ENCODE measurements at regions not wholly inside any gene's neighbourhood (a gene's known extent, or its start where the extent isn't known, plus 50 kb on each side); places are given as distances from the start of the nearest gene placed in this dataset.

- Histone ChIP-seq H3K79me2 (ENCODE audit: insufficient read depth, low read length) (no peaks in the 10 kb centered on the region), H3K27me3 (ENCODE audit: insufficient read depth, low read length, poor library complexity, severe bottlenecking) (no peaks in the 10 kb centered on the region), H3K9me3 (ENCODE audit: insufficient read depth, low read depth, low read length) (no peaks in the 10 kb centered on the region), H3K36me3 (ENCODE audit: insufficient read depth, low read length) (no peaks in the 10 kb centered on the region), H4K20me1 (ENCODE audit: insufficient read depth, low read length, poor library complexity, severe bottlenecking) (no peaks in the 10 kb centered on the region), H3K9ac (ENCODE audit: low read depth, low read length, poor library complexity, severe bottlenecking) (no peak overlapping the region), H3K9me2 (replicated peaks; ENCODE audit: low read depth, low read length) (no peaks in the 10 kb centered on the region), H3K4me3 (ENCODE audit: low read length, poor library complexity, severe bottlenecking) (no peak overlapping the region), H3F3A (ENCODE audit: low read depth) (no peaks in the 10 kb centered on the region), H2AFZ (ENCODE audit: low read length) (no peak overlapping the region), H3K4me1 (ENCODE audit: insufficient read depth, low read length, poor library complexity, severe bottlenecking) (no peaks in the 10 kb centered on the region), H3K4me2 (ENCODE audit: low read depth, low read length, poor library complexity, severe bottlenecking) (no peak overlapping the region)
- no peak for TF ChIP-seq EZH2phosphoT487 (IDR thresholded peaks at IDR 0.05; ENCODE audit: borderline replicate concordance)
- peak; percentile 83 for TF ChIP-seq CTCF (conservative IDR thresholded peaks at IDR 0.05; ENCODE audit: low read length)
These were observed 160.4 kb downstream of the CPEB2 start for GRCh38 chr4:15162465-15163283.

DNA sequence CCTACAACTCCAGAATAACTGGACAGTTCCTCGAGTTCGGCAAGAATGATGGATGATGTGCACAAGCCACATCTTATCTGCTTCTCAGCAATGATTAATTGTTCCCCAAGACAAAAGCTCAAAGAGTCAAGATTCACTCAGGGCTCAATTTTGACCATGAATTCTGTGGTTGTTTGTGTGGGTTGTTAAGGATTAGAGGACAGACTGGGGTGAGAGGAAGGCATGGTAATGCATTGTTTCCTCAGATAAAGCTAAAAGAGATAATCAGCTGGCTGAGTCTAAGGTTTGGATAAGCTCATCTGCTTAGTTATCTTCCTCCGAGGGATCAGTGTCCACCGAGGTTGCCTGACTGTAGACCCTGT is 161.0 kb downstream of the CPEB2 start:
- TF ChIP-seq CTCF (conservative IDR thresholded peaks at IDR 0.05; ENCODE audit: low read length) (no peak), EZH2phosphoT487 (IDR thresholded peaks at IDR 0.05; ENCODE audit: borderline replicate concordance) (no peak)
- Histone ChIP-seq H3K4me3 (ENCODE audit: low read length, poor library complexity, severe bottlenecking) (no peak overlapping the region), H3K9ac (ENCODE audit: low read depth, low read length, poor library complexity, severe bottlenecking) (no peak overlapping the region), H3F3A (ENCODE audit: low read depth) (no peaks in the 10 kb centered on the region), H3K36me3 (ENCODE audit: insufficient read depth, low read length) (no peaks in the 10 kb centered on the region), H3K27me3 (ENCODE audit: insufficient read depth, low read length, poor library complexity, severe bottlenecking) (no peaks in the 10 kb centered on the region), H3K9me3 (ENCODE audit: insufficient read depth, low read depth, low read length) (no peaks in the 10 kb centered on the region), H3K9me2 (replicated peaks; ENCODE audit: low read depth, low read length) (no peaks in the 10 kb centered on the region), H3K4me1 (ENCODE audit: insufficient read depth, low read length, poor library complexity, severe bottlenecking) (no peaks in the 10 kb centered on the region), H3K4me2 (ENCODE audit: low read depth, low read length, poor library complexity, severe bottlenecking) (no peak overlapping the region), H4K20me1 (ENCODE audit: insufficient read depth, low read length, poor library complexity, severe bottlenecking) (no peaks in the 10 kb centered on the region), H2AFZ (ENCODE audit: low read length) (no peak overlapping the region), H3K79me2 (ENCODE audit: insufficient read depth, low read length) (no peaks in the 10 kb centered on the region)

- no peak overlapping the region for H3K4me3 ChIP-seq (ENCODE audit: low read length, poor library complexity, severe bottlenecking)
- TF ChIP-seq CTCF (conservative IDR thresholded peaks at IDR 0.05; ENCODE audit: low read length) (no peak), EZH2phosphoT487 (IDR thresholded peaks at IDR 0.05; ENCODE audit: borderline replicate concordance) (no peak)
- H3K4me2 ChIP-seq (ENCODE audit: low read depth, low read length, poor library complexity, severe bottlenecking) = no peak overlapping the region
- H3K27me3 ChIP-seq (ENCODE audit: insufficient read depth, low read length, poor library complexity, severe bottlenecking) = no peaks in the 10 kb centered on the region
- H3K79me2 ChIP-seq (ENCODE audit: insufficient read depth, low read length) = no peaks in the 10 kb centered on the region
- no peak overlapping the region for H2AFZ ChIP-seq (ENCODE audit: low read length)
- no peaks in the 10 kb centered on the region for H3K36me3 ChIP-seq (ENCODE audit: insufficient read depth, low read length)
- no peaks in the 10 kb centered on the region for H4K20me1 ChIP-seq (ENCODE audit: insufficient read depth, low read length, poor library complexity, severe bottlenecking)
- no peaks in the 10 kb centered on the region for H3K9me2 ChIP-seq (replicated peaks; ENCODE audit: low read depth, low read length)
- no peak overlapping the region for H3K9ac ChIP-seq (ENCODE audit: low read depth, low read length, poor library complexity, severe bottlenecking)
- no peaks in the 10 kb centered on the region for H3F3A ChIP-seq (ENCODE audit: low read depth)
- H3K4me1 ChIP-seq (ENCODE audit: insufficient read depth, low read length, poor library complexity, severe bottlenecking) = no peaks in the 10 kb centered on the region
- H3K9me3 ChIP-seq (ENCODE audit: insufficient read depth, low read depth, low read length) = no peaks in the 10 kb centered on the region
These were observed 162.3 kb downstream of the CPEB2 start for GRCh38 chr4:15164571-15164970.
